ENCODE measurements at regions not wholly inside any gene's neighbourhood (a gene's known extent, or its start where the extent isn't known, plus 50 kb on each side); places are given as distances from the start of the nearest gene placed in this dataset.

GRCh38 chr3:98644168-98644567 lies 50.8 kb upstream of the CPOX start:
- in situ Hi-C loops (cut with MboI; ENCODE audit: low sequenced_read_pairs, unreplicated experiment): no loop called here
- TF ChIP-seq CTCF (IDR thresholded peaks at IDR 0.05; ENCODE audit: borderline replicate concordance, control extremely low read depth, extremely low read depth, insufficient read depth, missing control alignments): no peak
- no peak for DNase-seq (ENCODE audit: low spot score)

GRCh38 chr3:98645039-98645438 lies 51.6 kb upstream of the CPOX start:
- TF ChIP-seq CTCF (IDR thresholded peaks at IDR 0.05; ENCODE audit: borderline replicate concordance, control extremely low read depth, extremely low read depth, insufficient read depth, missing control alignments): no peak
- in situ Hi-C loops (cut with MboI; ENCODE audit: low sequenced_read_pairs, unreplicated experiment): no loop called here
- no peak for DNase-seq (ENCODE audit: low spot score)

GRCh38 chr3:98646680-98647079 lies 53.3 kb upstream of the CPOX start:
- DNase-seq (ENCODE audit: low spot score): no peak
- in situ Hi-C loops (cut with MboI; ENCODE audit: low sequenced_read_pairs, unreplicated experiment): no loop called here
- no peak for TF ChIP-seq CTCF (IDR thresholded peaks at IDR 0.05; ENCODE audit: borderline replicate concordance, control extremely low read depth, extremely low read depth, insufficient read depth, missing control alignments)

- DNase-seq (ENCODE audit: low spot score): no peak
- in situ Hi-C loops (cut with MboI; ENCODE audit: low sequenced_read_pairs, unreplicated experiment): no loop called here
- no peak for TF ChIP-seq CTCF (IDR thresholded peaks at IDR 0.05; ENCODE audit: borderline replicate concordance, control extremely low read depth, extremely low read depth, insufficient read depth, missing control alignments)
Observed at GRCh38 chr3:98647197-98647596, 53.8 kb upstream of the CPOX start.

- DNase-seq (ENCODE audit: low spot score): no peak
- no peak for TF ChIP-seq CTCF (IDR thresholded peaks at IDR 0.05; ENCODE audit: borderline replicate concordance, control extremely low read depth, extremely low read depth, insufficient read depth, missing control alignments)
- in situ Hi-C loops (cut with MboI; ENCODE audit: low sequenced_read_pairs, unreplicated experiment): no loop called here
Observed at GRCh38 chr3:98650971-98651779, 57.8 kb upstream of the CPOX start.

GRCh38 chr3:98651780-98652077 lies 58.3 kb upstream of the CPOX start:
- TF ChIP-seq CTCF (IDR thresholded peaks at IDR 0.05; ENCODE audit: borderline replicate concordance, control extremely low read depth, extremely low read depth, insufficient read depth, missing control alignments): no peak

More at GRCh38 chr3:98651780-98652077, 58.3 kb upstream of the CPOX start:
- DNase-seq (ENCODE audit: low spot score): no peak
- in situ Hi-C loops (cut with MboI; ENCODE audit: low sequenced_read_pairs, unreplicated experiment): no loop called here
